ENCODE measurements at regions not wholly inside any gene's neighbourhood (a gene's known extent, or its start where the extent isn't known, plus 50 kb on each side); places are given as distances from the start of the nearest gene placed in this dataset.

- Histone ChIP-seq H3K27me3 (ENCODE audit: control insufficient read depth in 2 of 2, insufficient read depth in 2 of 2, low read length in 2 of 2) (no peaks in the 10 kb centered on the region), H3K4me1 (ENCODE audit: control insufficient read depth in 2 of 2, insufficient read depth in 2 of 2, low read length in 2 of 2) (peaks cover 0 to 16% of the 10 kb centered on the region in 2 donors), H3K9me3 (ENCODE audit: control insufficient read depth in 2 of 3, low read length in 3 of 3) (no peaks in the 10 kb centered on the region), H3K27ac (ENCODE audit: low read depth, low read length) (no peak overlapping the region), H3K36me3 (ENCODE audit: control insufficient read depth in 2 of 3, insufficient read depth in 3 of 3, low read length in 3 of 3) (no peaks in the 10 kb centered on the region), H3K4me3 (ENCODE audit: low read length) (no peak overlapping the region)
- no peaks in the 10 kb centered on the region for H3K9me3 Mint-ChIP-seq
- CTCF ChIA-PET = interaction anchor here (0.6 to 8.1 kb wide), 5 partner anchors 86 to 1079 kb away, joined by 3 to 98 read pairs (median 3); no protein-coding TSS in a partner anchor
- no peak overlapping the region for H3K4me3 Mint-ChIP-seq
- intact Hi-C loops (cut with micrococcal nuclease) = loop anchor here (2.0 to 10.0 kb wide), 6 partner anchors 437 to 1144 kb away; partner anchors contain the start of genes EBF3 (in 1 of the 2) and MGMT (in 1 of the 2)
- DNase-seq (no peak), ATAC-seq (no peak)
- H3K27ac Mint-ChIP-seq = no peak overlapping the region
- POLR2A ChIA-PET = no interaction called here
- peaks cover 0 to 3% (median 0%) of the 10 kb centered on the region in 5 donors for H3K36me3 Mint-ChIP-seq
- H3K27me3 Mint-ChIP-seq = peaks cover 11 to 44% (median 19%) of the 10 kb centered on the region in 5 donors
- H3K4me1 Mint-ChIP-seq = peaks cover 7 to 42% (median 32%) of the 10 kb centered on the region in 7 donors
Observed at GRCh38 chr10:129030603-129030895, 436.5 kb upstream of the MGMT start.

- H3K36me3 ChIP-seq (ENCODE audit: control insufficient read depth in 2 of 3, insufficient read depth in 3 of 3, low read length in 3 of 3) = no peaks in the 10 kb centered on the region
- intact Hi-C loops (cut with micrococcal nuclease) = loop anchor here (1.0 to 10.0 kb wide), 10 partner anchors 301 to 1148 kb away; partner anchors contain the start of genes MGMT (in 2 of the 2) and EBF3 (in 1 of the 2)
- peaks cover 15 to 44% (median 24%) of the 10 kb centered on the region in 5 donors for H3K27me3 Mint-ChIP-seq
- no peaks in the 10 kb centered on the region for H3K27me3 ChIP-seq (ENCODE audit: control insufficient read depth in 2 of 2, insufficient read depth in 2 of 2, low read length in 2 of 2)
- peak overlapping the region in 3 of 9 donors; percentile 1 to 58 (median 13) for H3K27ac Mint-ChIP-seq
- POLR2A ChIA-PET = interaction anchor here (0.7 to 2.1 kb wide), 4 partner anchors 77 to 1105 kb away, joined by 3 to 11 read pairs (median 4); partner anchors contain the start of gene GLRX3
- H3K27ac ChIP-seq (ENCODE audit: low read depth, low read length) = no peak overlapping the region
- peaks cover 11 to 48% (median 39%) of the 10 kb centered on the region in 7 donors for H3K4me1 Mint-ChIP-seq
- ATAC-seq (peak; percentile 72), DNase-seq (peak; percentile 30 to 64 (median 56))
- H3K9me3 ChIP-seq (ENCODE audit: control insufficient read depth in 2 of 3, low read length in 3 of 3) = no peaks in the 10 kb centered on the region
- peaks cover 5 to 23% of the 10 kb centered on the region in 2 donors for H3K4me1 ChIP-seq (ENCODE audit: control insufficient read depth in 2 of 2, insufficient read depth in 2 of 2, low read length in 2 of 2)
- no peak overlapping the region for H3K4me3 ChIP-seq (ENCODE audit: low read length)
- H3K4me3 Mint-ChIP-seq = peak overlapping the region in 6 of 10 donors; percentile 46 to 74 (median 61)
- CTCF ChIA-PET = interaction anchor here (0.6 to 8.1 kb wide), 10 partner anchors 26 to 1097 kb away, joined by 3 to 98 read pairs (median 4); partner anchors contain the start of gene C10orf143
- H3K36me3 Mint-ChIP-seq = peaks cover 0 to 5% (median 0%) of the 10 kb centered on the region in 5 donors
- H3K9me3 Mint-ChIP-seq = no peaks in the 10 kb centered on the region
Observed at GRCh38 chr10:129030996-129031843, 435.8 kb upstream of the MGMT start.

GRCh38 chr10:129031844-129032150, 435.2 kb upstream of the MGMT start:
- CTCF ChIA-PET = interaction anchor here (0.7 to 8.1 kb wide), 7 partner anchors 26 to 1096 kb away, joined by 3 to 98 read pairs (median 4); partner anchors contain the start of gene C10orf143
- H3K36me3 ChIP-seq (ENCODE audit: control insufficient read depth in 2 of 3, insufficient read depth in 3 of 3, low read length in 3 of 3) = no peaks in the 10 kb centered on the region
- no peaks in the 10 kb centered on the region for H3K27me3 ChIP-seq (ENCODE audit: control insufficient read depth in 2 of 2, insufficient read depth in 2 of 2, low read length in 2 of 2)
- H3K4me1 Mint-ChIP-seq = peaks cover 15 to 54% (median 44%) of the 10 kb centered on the region in 7 donors
- POLR2A ChIA-PET = interaction anchor here (0.7 to 2.1 kb wide), 4 partner anchors 77 to 1104 kb away, joined by 3 to 11 read pairs (median 4); partner anchors contain the start of gene GLRX3
- H3K27me3 Mint-ChIP-seq = peaks cover 15 to 44% (median 24%) of the 10 kb centered on the region in 5 donors
- H3K9me3 ChIP-seq (ENCODE audit: control insufficient read depth in 2 of 3, low read length in 3 of 3) = no peaks in the 10 kb centered on the region
- DNase-seq = no peak
- H3K4me3 Mint-ChIP-seq = peak overlapping the region in 6 of 10 donors; percentile 46 to 74 (median 61)
- peaks cover 7 to 27% of the 10 kb centered on the region in 2 donors for H3K4me1 ChIP-seq (ENCODE audit: control insufficient read depth in 2 of 2, insufficient read depth in 2 of 2, low read length in 2 of 2)
- intact Hi-C loops (cut with micrococcal nuclease) = loop anchor here (1.0 to 10.0 kb wide), 10 partner anchors 301 to 1148 kb away; partner anchors contain the start of genes MGMT (in 2 of the 2) and EBF3 (in 1 of the 2)
- peaks cover 0 to 5% (median 0%) of the 10 kb centered on the region in 5 donors for H3K36me3 Mint-ChIP-seq
- no peak overlapping the region for H3K4me3 ChIP-seq (ENCODE audit: low read length)
- no peaks in the 10 kb centered on the region for H3K9me3 Mint-ChIP-seq
- no peak for ATAC-seq
- no peak overlapping the region for H3K27ac ChIP-seq (ENCODE audit: low read depth, low read length)
- H3K27ac Mint-ChIP-seq = peak overlapping the region in 4 of 9 donors; percentile 1 to 58 (median 16)

- peaks cover 0 to 5% (median 0%) of the 10 kb centered on the region in 5 donors for H3K36me3 Mint-ChIP-seq
- H3K27ac ChIP-seq (ENCODE audit: low read depth, low read length) = no peak overlapping the region
- H3K4me3 ChIP-seq (ENCODE audit: low read length) = no peak overlapping the region
- H3K4me1 ChIP-seq (ENCODE audit: control insufficient read depth in 2 of 2, insufficient read depth in 2 of 2, low read length in 2 of 2) = peaks cover 7 to 27% of the 10 kb centered on the region in 2 donors
- intact Hi-C loops (cut with micrococcal nuclease) = loop anchor here (5.0 to 10.0 kb wide), 5 partner anchors 435 to 1142 kb away; partner anchors contain the start of genes EBF3 (in 1 of the 2) and MGMT (in 1 of the 2)
- H3K27ac Mint-ChIP-seq = peak overlapping the region in 2 of 9 donors; percentile 29 to 58
- peaks cover 15 to 39% (median 24%) of the 10 kb centered on the region in 5 donors for H3K27me3 Mint-ChIP-seq
- no peaks in the 10 kb centered on the region for H3K9me3 Mint-ChIP-seq
- no peak for DNase-seq
- no peaks in the 10 kb centered on the region for H3K27me3 ChIP-seq (ENCODE audit: control insufficient read depth in 2 of 2, insufficient read depth in 2 of 2, low read length in 2 of 2)
- no peak for ATAC-seq
- H3K9me3 ChIP-seq (ENCODE audit: control insufficient read depth in 2 of 3, low read length in 3 of 3) = no peaks in the 10 kb centered on the region
- no peaks in the 10 kb centered on the region for H3K36me3 ChIP-seq (ENCODE audit: control insufficient read depth in 2 of 3, insufficient read depth in 3 of 3, low read length in 3 of 3)
- peaks cover 19 to 60% (median 50%) of the 10 kb centered on the region in 7 donors for H3K4me1 Mint-ChIP-seq
- CTCF ChIA-PET = interaction anchor here (0.9 to 8.1 kb wide), 5 partner anchors 25 to 1095 kb away, joined by 4 to 98 read pairs (median 5); partner anchors contain the start of gene C10orf143
- POLR2A ChIA-PET = interaction anchor here (0.7 to 2.1 kb wide), 3 partner anchors 287 to 1096 kb away, joined by 3 to 11 read pairs (median 4); no protein-coding TSS in a partner anchor
- H3K4me3 Mint-ChIP-seq = peak overlapping the region in 1 of 10 donors; percentile 46
Observed at GRCh38 chr10:129032372-129033313, 434.4 kb upstream of the MGMT start.

- H3K27me3 ChIP-seq (ENCODE audit: control insufficient read depth in 2 of 2, insufficient read depth in 2 of 2, low read length in 2 of 2) = no peaks in the 10 kb centered on the region
- no peaks in the 10 kb centered on the region for H3K9me3 Mint-ChIP-seq
- H3K27me3 Mint-ChIP-seq = peaks cover 12 to 37% (median 24%) of the 10 kb centered on the region in 5 donors
Observed at GRCh38 chr10:129033340-129033739, 433.7 kb upstream of the MGMT start.

More at GRCh38 chr10:129033340-129033739, 433.7 kb upstream of the MGMT start:
- Mint-ChIP-seq H3K4me1 (peaks cover 19 to 67% (median 57%) of the 10 kb centered on the region in 7 donors), H3K4me3 (peak overlapping the region in 1 of 10 donors; percentile 86), H3K27ac (peak overlapping the region in 2 of 9 donors; percentile 26 to 31), H3K36me3 (peaks cover 0 to 5% (median 0%) of the 10 kb centered on the region in 5 donors)
- intact Hi-C loops (cut with micrococcal nuclease) = loop anchor here (5.0 to 10.0 kb wide), 5 partner anchors 434 to 1141 kb away; partner anchors contain the start of genes EBF3 (in 1 of the 2) and MGMT (in 1 of the 2)
- Histone ChIP-seq H3K9me3 (ENCODE audit: control insufficient read depth in 2 of 3, low read length in 3 of 3) (no peaks in the 10 kb centered on the region), H3K27ac (ENCODE audit: low read depth, low read length) (no peak overlapping the region), H3K4me3 (ENCODE audit: low read length) (no peak overlapping the region), H3K36me3 (ENCODE audit: control insufficient read depth in 2 of 3, insufficient read depth in 3 of 3, low read length in 3 of 3) (no peaks in the 10 kb centered on the region), H3K4me1 (ENCODE audit: control insufficient read depth in 2 of 2, insufficient read depth in 2 of 2, low read length in 2 of 2) (peaks cover 7 to 27% of the 10 kb centered on the region in 2 donors)
- ChIA-PET CTCF (interaction anchor here (1.0 to 8.1 kb wide), 2 partner anchors 298 to 1077 kb away, joined by 4 to 98 read pairs; partner anchors contain the start of gene C10orf143), POLR2A (interaction anchor here (0.7 to 5.3 kb wide), 4 partner anchors 26 to 303 kb away, joined by 4 to 46 read pairs (median 8); no protein-coding TSS in a partner anchor)
- ATAC-seq (no peak), DNase-seq (no peak)
